ENCODE measurements at regions not wholly inside any gene's neighbourhood (a gene's known extent, or its start where the extent isn't known, plus 50 kb on each side); places are given as distances from the start of the nearest gene placed in this dataset.

DNA sequence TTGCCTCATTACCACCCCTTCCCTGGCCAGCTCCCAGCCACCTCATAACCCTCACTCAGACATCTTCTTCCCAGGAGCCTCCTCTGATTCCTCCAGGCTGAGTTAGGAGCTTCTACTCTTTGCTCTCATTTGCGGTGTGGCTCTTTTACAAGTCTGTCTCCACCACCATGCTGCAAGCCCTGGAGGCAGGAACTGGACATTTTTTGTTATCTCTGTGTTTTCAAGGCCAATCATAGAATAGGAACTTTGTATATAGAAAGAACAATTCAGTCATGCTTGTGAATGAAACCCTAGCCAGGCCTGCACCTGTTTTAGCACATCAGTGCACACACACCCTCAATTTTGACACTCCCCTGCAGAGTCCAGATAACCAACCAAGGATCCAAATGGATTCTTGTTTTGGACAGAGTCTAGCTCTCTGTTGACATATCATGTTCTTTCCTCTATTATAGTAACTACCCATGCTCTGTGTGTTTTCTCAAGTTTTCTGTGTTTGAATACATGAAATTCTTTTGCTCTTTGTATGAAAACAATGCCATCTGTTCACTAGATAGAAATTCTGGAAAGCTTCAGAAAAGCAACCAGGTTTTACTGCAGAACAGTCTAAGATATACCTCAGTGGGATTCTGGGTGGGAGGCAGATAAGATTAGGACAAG is 60.9 kb upstream of the ZNF648 start:
- TF ChIP-seq, protein P1, sequence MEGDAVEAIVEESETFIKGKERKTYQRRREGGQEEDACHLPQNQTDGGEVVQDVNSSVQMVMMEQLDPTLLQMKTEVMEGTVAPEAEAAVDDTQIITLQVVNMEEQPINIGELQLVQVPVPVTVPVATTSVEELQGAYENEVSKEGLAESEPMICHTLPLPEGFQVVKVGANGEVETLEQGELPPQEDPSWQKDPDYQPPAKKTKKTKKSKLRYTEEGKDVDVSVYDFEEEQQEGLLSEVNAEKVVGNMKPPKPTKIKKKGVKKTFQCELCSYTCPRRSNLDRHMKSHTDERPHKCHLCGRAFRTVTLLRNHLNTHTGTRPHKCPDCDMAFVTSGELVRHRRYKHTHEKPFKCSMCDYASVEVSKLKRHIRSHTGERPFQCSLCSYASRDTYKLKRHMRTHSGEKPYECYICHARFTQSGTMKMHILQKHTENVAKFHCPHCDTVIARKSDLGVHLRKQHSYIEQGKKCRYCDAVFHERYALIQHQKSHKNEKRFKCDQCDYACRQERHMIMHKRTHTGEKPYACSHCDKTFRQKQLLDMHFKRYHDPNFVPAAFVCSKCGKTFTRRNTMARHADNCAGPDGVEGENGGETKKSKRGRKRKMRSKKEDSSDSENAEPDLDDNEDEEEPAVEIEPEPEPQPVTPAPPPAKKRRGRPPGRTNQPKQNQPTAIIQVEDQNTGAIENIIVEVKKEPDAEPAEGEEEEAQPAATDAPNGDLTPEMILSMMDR (IDR thresholded peaks at IDR 0.05): no peak
- TF ChIP-seq POLR2A (IDR thresholded peaks at IDR 0.05): no peak

Data from ovary (tissue), 3 donors.